Upper lobe of right lung (tissue), 1 donor: ENCODE measurements at regions not wholly inside any gene's neighbourhood (a gene's known extent, or its start where the extent isn't known, plus 50 kb on each side); places are given as distances from the start of the nearest gene placed in this dataset.

Source experiments
- ATAC-seq: fragments of 200-7000 bp; cut with Tn5 transposase; one replicate; pipeline ENCODE4 v1.9.1; 2020; ENCODE audit warnings: mild to moderate bottlenecking, moderate library complexity
- DNase-seq: peaks from one replicate; pipeline ENCODE4 v3.0.0-alpha.2; 2020
- H3K27ac ChIP-seq: fragments of 200-600 bp; one replicate; pipeline ENCODE4 v1.8.0; 2022
- H3K27me3 ChIP-seq: fragments of 200-600 bp; one replicate; pipeline ENCODE4 v1.8.0; 2022; ENCODE audit warnings: mild to moderate bottlenecking
- H3K36me3 ChIP-seq: fragments of 200-600 bp; one replicate; pipeline ENCODE4 v1.8.0; 2022
- H3K4me1 ChIP-seq: fragments of 200-600 bp; one replicate; pipeline ENCODE4 v1.8.0; 2022
- H3K4me3 ChIP-seq: fragments of 200-600 bp; one replicate; pipeline ENCODE4 v1.8.0; 2022; ENCODE audit warnings: mild to moderate bottlenecking
- H3K9me3 ChIP-seq: fragments of 200-600 bp; one replicate; pipeline ENCODE4 v1.8.0; 2022
- intact Hi-C: fragments of 100-400 bp; cut with DNase I; formaldehyde crosslinking; loops from one replicate; pipeline ENCODE4 v1.11.0; 2022
- TF ChIP-seq, protein P1 (sequence below): fragments of 200-600 bp; IDR thresholded peaks from one replicate; pipeline ENCODE4 v1.8.0; 2022; ENCODE audit warnings: antibody characterized with exemption
- donor health status: DM: no; HTN: yes; CAD: no; lungs with severe emphysema.

DNA sequence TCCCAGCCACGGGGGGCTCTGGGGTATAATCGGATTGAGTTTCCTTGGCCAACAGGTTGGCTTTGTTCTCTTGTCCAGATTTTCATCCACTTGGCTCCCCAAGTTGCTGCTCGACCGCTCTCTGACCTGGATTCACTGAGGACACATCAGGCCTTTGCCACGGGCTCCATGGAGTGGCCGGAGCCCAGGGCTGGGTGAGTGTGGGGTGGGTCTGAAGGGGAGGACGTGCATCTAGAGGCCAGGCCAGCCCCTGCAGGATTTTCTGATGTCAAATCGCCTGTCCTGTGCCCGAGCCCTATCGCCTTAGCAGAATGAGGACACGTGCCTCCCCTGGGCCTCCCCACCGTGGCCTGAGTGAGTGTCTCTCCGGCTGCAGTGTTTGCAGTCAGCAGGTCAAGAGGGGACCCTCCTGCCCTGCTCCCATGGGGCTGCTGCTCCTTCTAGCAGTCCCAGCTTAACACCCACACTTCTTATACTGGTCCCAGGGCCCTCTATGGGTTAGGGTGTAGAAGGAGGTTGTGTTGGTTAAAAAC is 89.1 kb upstream of the BOD1 start:
- H3K27me3 ChIP-seq, result no peaks in the 10 kb centered on the region
- H3K4me1 ChIP-seq, result no peaks in the 10 kb centered on the region
- no peaks in the 10 kb centered on the region for H3K9me3 ChIP-seq
- H3K4me3 ChIP-seq, result no peak overlapping the region
- ATAC-seq (no peak), DNase-seq (peak; percentile 45)
- H3K36me3 ChIP-seq, result no peaks in the 10 kb centered on the region
- H3K27ac ChIP-seq, result no peak overlapping the region
- intact Hi-C loops, result no loop called here
- TF ChIP-seq, protein P1, sequence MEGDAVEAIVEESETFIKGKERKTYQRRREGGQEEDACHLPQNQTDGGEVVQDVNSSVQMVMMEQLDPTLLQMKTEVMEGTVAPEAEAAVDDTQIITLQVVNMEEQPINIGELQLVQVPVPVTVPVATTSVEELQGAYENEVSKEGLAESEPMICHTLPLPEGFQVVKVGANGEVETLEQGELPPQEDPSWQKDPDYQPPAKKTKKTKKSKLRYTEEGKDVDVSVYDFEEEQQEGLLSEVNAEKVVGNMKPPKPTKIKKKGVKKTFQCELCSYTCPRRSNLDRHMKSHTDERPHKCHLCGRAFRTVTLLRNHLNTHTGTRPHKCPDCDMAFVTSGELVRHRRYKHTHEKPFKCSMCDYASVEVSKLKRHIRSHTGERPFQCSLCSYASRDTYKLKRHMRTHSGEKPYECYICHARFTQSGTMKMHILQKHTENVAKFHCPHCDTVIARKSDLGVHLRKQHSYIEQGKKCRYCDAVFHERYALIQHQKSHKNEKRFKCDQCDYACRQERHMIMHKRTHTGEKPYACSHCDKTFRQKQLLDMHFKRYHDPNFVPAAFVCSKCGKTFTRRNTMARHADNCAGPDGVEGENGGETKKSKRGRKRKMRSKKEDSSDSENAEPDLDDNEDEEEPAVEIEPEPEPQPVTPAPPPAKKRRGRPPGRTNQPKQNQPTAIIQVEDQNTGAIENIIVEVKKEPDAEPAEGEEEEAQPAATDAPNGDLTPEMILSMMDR, result no peak

DNA sequence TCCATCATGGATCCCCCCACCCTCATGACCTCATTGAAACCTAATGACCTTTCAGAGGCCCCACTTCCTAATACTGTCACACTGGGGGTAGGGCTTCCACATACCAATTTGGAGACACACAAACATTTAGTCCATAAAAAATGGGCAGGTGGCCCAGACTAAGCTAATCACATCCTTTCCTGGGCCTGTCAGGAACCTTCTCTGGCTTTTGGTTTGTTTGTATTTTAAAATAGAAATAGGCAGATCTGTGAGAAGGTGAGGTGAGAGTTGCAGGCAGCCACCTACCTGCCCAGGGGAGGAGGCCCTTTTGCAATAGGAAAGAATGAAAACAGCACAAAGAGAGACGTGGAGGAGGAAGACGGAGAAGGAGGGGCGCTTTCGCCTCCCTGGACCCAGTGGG is 90.2 kb upstream of the BOD1 start:
- H3K36me3 ChIP-seq, result no peaks in the 10 kb centered on the region
- no peaks in the 10 kb centered on the region for H3K9me3 ChIP-seq
- ATAC-seq, result no peak
- no peak overlapping the region for H3K27ac ChIP-seq
- no peaks in the 10 kb centered on the region for H3K4me1 ChIP-seq
- TF ChIP-seq, protein P1, result no peak
- intact Hi-C loops, result no loop called here
- H3K4me3 ChIP-seq, result no peak overlapping the region
- no peaks in the 10 kb centered on the region for H3K27me3 ChIP-seq
- DNase-seq, result peak; percentile 19

DNA sequence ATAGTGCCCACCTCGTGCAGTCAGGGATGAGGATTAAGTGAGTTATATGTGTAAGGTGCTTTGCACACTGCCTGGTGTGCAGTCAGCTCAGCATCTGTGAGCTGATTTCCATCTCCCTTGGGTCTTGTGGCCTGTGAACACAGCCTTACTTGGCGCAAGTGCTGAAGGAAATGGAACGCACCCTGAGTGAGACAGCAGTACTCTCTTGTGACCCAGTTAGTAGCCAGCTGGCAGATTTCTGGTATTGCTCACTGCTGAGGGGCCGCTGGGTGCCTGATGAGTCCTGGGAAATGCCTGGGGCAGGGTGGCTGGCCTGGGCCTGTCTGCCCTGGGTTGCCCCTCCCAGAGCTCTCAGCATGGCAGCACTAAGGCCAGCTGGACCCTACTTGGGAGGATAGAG is 90.9 kb upstream of the BOD1 start:
- Histone ChIP-seq H3K4me1 (no peaks in the 10 kb centered on the region), H3K4me3 (no peak overlapping the region), H3K27me3 (no peaks in the 10 kb centered on the region), H3K36me3 (no peaks in the 10 kb centered on the region), H3K27ac (no peak overlapping the region), H3K9me3 (no peaks in the 10 kb centered on the region)
- TF ChIP-seq, protein P1, result no peak
- ATAC-seq, result peak; percentile 48
- peak; percentile 43 for DNase-seq
- intact Hi-C loops, result no loop called here

DNA sequence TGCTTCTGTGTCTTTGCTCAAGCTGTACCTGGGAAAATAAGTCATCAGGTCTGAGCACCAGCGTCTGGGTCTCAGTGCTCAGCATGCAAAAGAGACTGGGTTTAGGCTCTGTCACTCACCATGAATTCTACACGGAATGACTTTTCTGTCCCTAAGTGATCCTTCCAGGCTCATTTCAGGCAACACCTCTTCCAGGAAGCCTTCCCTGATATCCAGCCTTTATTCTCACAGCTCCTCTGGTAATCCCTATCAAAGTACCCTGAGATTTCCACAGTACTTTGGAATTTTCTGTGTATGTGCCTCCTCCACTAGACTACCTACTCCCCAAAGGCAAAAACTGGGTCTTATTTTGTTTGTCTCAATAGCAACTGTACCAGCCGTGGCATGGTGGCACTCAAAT is 92.7 kb upstream of the BOD1 start:
- H3K9me3 ChIP-seq, result no peaks in the 10 kb centered on the region
- DNase-seq, result no peak
- H3K36me3 ChIP-seq, result no peaks in the 10 kb centered on the region
- no peaks in the 10 kb centered on the region for H3K27me3 ChIP-seq
- ATAC-seq, result no peak
- no peak overlapping the region for H3K27ac ChIP-seq
- H3K4me1 ChIP-seq, result no peaks in the 10 kb centered on the region
- intact Hi-C loops, result no loop called here
- no peak overlapping the region for H3K4me3 ChIP-seq
- TF ChIP-seq, protein P1, result no peak

DNA sequence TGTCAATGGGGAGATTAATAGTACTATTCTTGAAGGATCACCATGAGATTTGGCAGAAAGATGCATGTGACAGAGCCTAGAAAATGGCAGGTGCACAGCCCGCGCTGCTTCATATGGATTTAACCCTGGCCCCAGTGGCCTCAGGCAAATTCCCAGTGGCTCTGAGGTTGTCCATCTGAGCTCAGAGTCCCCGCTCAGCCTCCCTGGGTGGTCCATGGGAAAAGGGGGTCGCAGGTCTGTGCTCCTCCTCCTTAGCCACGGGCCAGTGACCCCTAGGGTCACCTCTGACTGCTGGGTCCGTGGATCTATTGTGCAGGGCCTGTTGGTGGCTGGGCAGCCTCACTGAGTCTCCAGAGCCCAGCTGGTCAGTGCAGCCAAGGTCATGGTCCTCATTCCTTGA is 93.3 kb upstream of the BOD1 start:
- Histone ChIP-seq H3K27ac (no peak overlapping the region), H3K4me3 (no peak overlapping the region), H3K9me3 (no peaks in the 10 kb centered on the region), H3K36me3 (no peaks in the 10 kb centered on the region), H3K27me3 (no peaks in the 10 kb centered on the region), H3K4me1 (no peaks in the 10 kb centered on the region)
- ATAC-seq (no peak), DNase-seq (peak; percentile 13)
- TF ChIP-seq, protein P1, result no peak
- intact Hi-C loops, result no loop called here

DNA sequence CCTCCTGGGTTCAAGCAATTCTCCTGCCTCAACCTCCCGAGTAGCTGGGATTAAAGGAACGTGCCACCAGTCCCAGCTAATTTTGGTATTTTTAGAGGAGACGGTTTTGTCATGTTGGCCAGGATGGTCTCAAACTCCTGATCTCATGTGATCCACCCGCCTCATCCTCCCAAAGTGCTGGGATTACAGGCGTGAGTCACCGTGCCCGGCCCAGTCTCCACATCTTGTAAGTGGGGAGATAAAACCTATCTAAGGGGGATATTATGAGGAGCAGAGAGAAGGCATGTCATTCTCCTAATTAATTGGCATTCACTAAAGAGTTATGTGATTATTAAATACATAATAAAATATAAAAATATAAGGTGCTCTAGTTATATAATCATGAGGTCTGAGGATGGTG is 94.1 kb upstream of the BOD1 start:
- H3K27ac ChIP-seq, result no peak overlapping the region
- ATAC-seq, result no peak
- no peaks in the 10 kb centered on the region for H3K27me3 ChIP-seq
- DNase-seq, result peak; percentile 28
- H3K9me3 ChIP-seq, result no peaks in the 10 kb centered on the region
- TF ChIP-seq, protein P1, result no peak
- intact Hi-C loops, result no loop called here
- no peaks in the 10 kb centered on the region for H3K36me3 ChIP-seq
- no peak overlapping the region for H3K4me3 ChIP-seq
- H3K4me1 ChIP-seq, result no peaks in the 10 kb centered on the region
